ENCODE measurements at regions not wholly inside any gene's neighbourhood (a gene's known extent, or its start where the extent isn't known, plus 50 kb on each side); places are given as distances from the start of the nearest gene placed in this dataset.
"Not testable (repeated sequence)": the region's sequence is repeated elsewhere in the genome, so short reads cannot be mapped to it uniquely, and the experiment has no call there.

- DNase-seq (ENCODE audit: low spot score): no peak
These were observed 319.2 kb upstream of the API5 start for GRCh38 chr11:42992594-42992993.

DNA sequence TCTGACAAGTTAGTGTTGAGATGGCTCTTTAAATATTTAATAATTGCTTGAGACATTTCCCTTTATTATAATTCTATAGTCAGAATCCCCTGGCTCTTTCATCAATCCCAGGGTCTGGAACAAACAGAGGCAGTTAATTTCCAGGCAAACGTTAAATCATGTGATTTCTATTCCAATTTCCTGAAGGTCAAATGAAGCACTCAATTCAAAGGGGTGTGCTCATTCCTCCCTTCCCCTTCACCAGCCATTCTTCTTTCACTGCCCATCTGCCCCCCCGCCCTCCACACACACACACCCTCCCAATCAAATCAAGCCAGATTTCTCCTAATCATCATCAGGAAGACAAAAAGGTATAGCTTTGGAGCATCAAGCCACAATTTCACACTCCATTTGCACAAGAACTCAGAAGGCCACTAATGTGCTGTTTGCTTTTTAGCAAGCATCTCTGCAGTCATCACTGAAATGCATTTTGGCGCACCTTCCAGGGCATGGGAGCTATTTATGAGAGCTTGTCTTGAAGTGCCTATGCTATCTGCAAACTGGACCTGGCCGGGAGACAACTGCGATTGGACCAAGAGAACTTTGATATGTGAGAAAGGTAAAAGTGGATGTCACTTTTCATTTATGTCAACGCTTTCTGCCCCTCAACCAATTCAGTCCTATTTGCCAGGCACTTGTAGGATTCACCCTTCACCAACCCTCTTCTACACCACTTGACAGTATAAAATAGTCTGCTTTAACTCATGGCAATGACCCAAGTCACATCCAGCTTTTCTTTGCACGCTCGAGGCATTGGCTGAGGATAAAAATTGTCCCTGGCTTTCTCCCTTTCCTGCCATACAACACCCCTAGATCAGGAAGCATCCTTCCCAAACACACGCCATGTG, 315.1 kb upstream of the API5 start:
- no peak for DNase-seq (ENCODE audit: low spot score)

- DNase-seq (ENCODE audit: low spot score): not testable (repeated sequence)
These were observed 306.9 kb upstream of the API5 start for GRCh38 chr11:43004879-43005278.

GRCh38 chr11:43010042-43010441, 301.8 kb upstream of the API5 start:
- no peak for DNase-seq (ENCODE audit: low spot score)

GRCh38 chr11:43012606-43013005, 299.2 kb upstream of the API5 start:
- no peak for DNase-seq (ENCODE audit: low spot score)

- DNase-seq (ENCODE audit: low spot score): no peak
These were observed 290.3 kb upstream of the API5 start for GRCh38 chr11:43021466-43021865.

- no peak for DNase-seq (ENCODE audit: low spot score)
These were observed 277.5 kb upstream of the API5 start for GRCh38 chr11:43034341-43034740.

DNA sequence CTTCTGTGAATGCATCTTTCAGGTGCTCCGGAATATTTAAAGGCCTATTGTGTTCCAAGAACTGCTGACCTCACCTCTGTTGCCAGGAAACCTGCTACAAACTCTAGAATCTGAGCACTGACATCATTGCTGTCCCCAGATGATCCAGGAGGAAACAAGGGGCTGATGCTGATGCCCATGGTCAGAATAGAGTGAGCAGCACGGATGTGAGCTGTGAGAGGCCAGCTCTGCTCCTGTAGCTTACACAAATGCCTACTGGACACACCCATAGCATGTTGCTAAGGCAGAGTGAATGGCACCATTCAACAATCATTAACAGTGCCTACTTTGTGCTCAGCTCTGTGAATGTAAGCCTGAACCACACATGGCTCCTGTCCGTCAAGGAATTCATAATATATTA, 276.7 kb upstream of the API5 start:
- DNase-seq (ENCODE audit: low spot score): no peak

- no peak for DNase-seq (ENCODE audit: low spot score)
These were observed 258.0 kb upstream of the API5 start for GRCh38 chr11:43053638-43054412.

GRCh38 chr11:43067681-43068080, 244.1 kb upstream of the API5 start:
- no peak for DNase-seq (ENCODE audit: low spot score)

DNA sequence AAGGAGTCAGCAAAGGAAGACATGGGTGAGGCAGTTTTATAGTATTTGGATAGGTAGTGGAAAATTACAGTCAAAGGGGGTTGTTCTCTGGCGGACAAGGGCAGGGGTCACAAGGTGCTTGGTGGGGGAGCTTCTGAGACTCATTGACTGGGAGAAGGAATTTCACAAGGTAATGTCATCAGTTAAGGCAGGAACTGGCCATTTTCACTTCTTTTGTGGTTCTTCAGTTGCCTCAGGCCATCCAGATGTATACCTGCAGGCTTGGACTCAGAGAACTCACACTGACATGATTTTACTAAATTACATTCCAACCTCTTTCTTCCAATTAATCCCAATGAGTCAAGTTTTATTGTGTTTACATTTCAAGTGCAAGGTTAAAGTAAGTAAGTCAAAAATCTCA, 240.5 kb upstream of the API5 start:
- no peak for DNase-seq (ENCODE audit: low spot score)

GRCh38 chr11:43072096-43072495, 239.7 kb upstream of the API5 start:
- no peak for DNase-seq (ENCODE audit: low spot score)

GRCh38 chr11:43072911-43073310, 238.9 kb upstream of the API5 start:
- no peak for DNase-seq (ENCODE audit: low spot score)

- DNase-seq (ENCODE audit: low spot score): no peak
These were observed 237.0 kb upstream of the API5 start for GRCh38 chr11:43074810-43075209.

GRCh38 chr11:43101113-43101512, 210.7 kb upstream of the API5 start:
- no peak for DNase-seq (ENCODE audit: low spot score)

DNA sequence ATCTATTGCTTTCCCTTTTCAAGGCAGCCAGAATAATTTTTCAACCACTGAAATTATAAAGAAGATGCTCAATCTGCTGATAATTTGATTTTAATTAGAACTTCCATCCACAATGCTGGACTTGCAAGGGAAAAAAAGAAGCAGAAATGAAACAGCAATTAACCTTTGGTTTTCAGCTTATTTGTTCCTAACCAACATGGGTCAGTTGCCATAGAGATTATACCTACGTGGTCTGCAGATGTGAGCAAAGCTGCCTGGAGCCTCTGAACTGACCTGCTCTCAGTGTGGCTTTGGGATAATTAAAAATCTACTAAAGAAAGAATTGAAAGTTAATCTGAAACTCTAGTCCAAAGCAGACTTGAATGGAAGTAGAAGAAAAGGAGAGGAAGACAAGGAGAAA, 195.7 kb upstream of the API5 start:
- no peak for DNase-seq (ENCODE audit: low spot score)

DNA sequence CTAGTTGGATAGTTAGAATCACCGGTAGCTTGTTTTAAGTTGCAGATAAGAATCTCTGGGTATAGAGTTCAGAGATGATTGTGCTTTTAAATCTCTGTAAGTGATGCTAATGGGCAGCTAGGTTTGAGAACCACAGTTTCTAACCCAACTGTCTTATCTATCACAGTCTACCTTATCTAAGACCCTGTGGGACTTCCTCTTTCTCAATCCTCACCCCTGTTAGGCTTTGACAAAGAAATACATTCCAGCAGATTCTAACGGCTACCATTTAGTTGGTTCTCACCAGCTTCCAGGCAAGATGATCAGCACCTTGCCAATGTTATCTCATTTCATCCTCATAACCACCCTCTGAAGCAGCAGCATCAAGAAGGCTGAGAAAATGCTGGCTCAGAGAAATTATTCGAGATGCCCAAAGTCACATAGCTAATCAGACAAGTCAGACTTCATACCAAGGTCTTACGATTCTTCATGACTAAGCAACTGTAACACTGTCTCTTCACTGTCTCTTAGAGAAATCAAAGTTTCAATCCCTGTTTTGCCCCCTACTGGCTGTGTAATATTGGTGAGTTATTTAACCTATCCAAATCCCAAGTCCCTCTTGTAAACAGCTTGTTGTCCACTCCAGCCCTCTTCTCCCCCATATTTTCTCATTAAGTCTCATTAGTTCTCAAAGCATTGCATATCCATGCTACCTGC, 192.4 kb upstream of the API5 start:
- DNase-seq (ENCODE audit: low spot score): no peak

DNA sequence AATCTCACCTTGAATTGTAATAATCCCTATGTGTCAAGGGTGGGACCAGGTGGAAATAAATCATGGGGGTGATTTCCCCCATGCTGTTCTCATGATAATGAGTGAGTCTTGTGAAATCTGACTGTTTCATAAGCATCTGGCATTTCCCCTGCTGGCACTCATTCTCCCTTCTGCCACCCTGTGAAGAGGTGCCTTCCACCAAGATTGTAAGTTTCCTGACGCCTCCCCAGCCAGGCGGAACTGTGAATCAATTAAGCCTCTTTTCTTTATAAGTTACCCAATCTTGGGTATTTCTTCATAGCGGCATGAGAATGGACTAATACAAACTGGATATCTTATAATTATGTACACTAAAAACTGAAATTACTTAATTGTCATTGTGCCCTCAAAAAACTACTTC, 189.2 kb upstream of the API5 start:
- DNase-seq (ENCODE audit: low spot score): no peak

GRCh38 chr11:43123443-43123842, 188.4 kb upstream of the API5 start:
- no peak for DNase-seq (ENCODE audit: low spot score)

DNA sequence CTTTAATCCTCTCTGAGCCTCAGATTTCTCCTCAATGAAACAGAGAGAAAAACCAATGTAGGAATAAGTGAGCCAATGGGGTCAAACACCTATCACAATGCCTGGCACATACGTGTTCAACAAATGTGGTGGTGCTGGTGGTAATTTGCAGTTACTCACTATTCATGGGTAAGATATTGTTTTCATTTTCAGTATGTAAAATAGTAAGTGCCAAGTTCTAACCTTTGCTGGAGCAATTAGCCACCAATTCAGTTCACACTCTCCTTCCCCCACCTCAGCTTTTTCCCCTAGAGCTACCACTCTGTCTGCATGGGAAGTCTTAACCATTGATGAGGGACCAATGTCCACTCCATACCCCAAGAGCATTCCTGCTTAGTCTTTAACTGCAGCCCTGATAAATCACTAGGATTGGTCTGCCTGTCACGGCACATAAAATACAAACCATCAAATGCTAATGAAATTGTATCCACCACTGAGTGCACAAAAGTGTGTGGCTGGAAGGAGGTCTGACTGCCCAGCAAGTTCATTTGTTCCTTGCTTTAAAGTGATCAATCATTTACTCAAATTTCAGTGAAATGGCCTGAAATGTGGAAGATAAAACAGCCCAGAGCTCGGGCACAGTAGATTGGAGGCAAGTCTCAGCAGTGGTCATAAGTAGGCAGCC, 187.4 kb upstream of the API5 start:
- DNase-seq (ENCODE audit: low spot score): no peak

DNA sequence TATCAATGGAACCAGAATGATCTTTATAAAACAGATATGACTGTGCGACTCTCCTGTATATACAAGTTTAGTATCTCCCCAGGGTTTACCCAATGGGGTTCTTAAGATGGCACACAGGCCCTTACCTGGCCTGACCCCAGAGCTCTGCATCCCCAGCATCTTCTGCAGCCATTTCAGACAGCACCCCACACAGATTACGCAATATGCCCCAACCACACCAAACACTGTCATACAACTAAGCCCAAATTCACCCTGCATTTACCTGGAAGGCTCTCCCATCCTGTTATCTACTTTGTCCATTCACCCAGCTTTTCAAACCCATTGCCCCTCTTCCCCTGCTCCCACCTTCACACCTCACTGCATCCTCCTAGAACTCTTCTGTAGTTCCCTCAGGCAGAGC, 182.5 kb upstream of the API5 start:
- DNase-seq (ENCODE audit: low spot score): no peak

- no peak for DNase-seq (ENCODE audit: low spot score)
These were observed 181.2 kb upstream of the API5 start for GRCh38 chr11:43130616-43131015.
